PC-3 (cell line): ENCODE measurements at regions not wholly inside any gene's neighbourhood (a gene's known extent, or its start where the extent isn't known, plus 50 kb on each side); places are given as distances from the start of the nearest gene placed in this dataset.

Experiments used
- ATAC-seq: fragments of 200-7000 bp; cut with Tn5 transposase; 2 replicates; pipeline ENCODE4 v1.9.1; 2020; ENCODE audit warnings: mild to moderate bottlenecking, moderate library complexity
- BruUV-seq: library from RNA; stranded (reverse); fragments of 400-500 nt; replicated peaks from 2 replicates; lab custom pipeline; 2021; lab: Mats Ljungman, UMichigan
- CTCF ChIA-PET: fragments of 300-600 bp; sonication (Branson Sonifier 250); formaldehyde crosslinking; loops from one replicate; lab custom pipeline; 2022; ENCODE audit warnings: antibody characterized with exemption; lab: Charles Lee
- POLR2A ChIA-PET: fragments of 300-600 bp; sonication (Branson Sonifier 250); formaldehyde crosslinking; loops from one replicate; lab custom pipeline; 2022; ENCODE audit warnings: antibody characterized with exemption; ENCODE audit not compliant: unreplicated experiment; lab: Charles Lee
- DNase-seq: peaks from one replicate; pipeline ENCODE4 v3.0.0-alpha.2; 2015
- H2AFZ ChIP-seq: fragments of 300-600 bp; sonication (generic); 2 replicates; pipeline ENCODE4 v1.6.0; 2016; ENCODE audit warnings: antibody characterized with exemption, low read length
- H3F3A ChIP-seq: fragments of 300-600 bp; sonication (generic); one replicate; pipeline ENCODE4 v1.6.0; 2017; ENCODE audit warnings: antibody characterized with exemption, low read length, control low read depth, mild to moderate bottlenecking; ENCODE audit not compliant: unreplicated experiment
- H3K27ac ChIP-seq: fragments of 300-600 bp; sonication (generic); 2 replicates; pipeline ENCODE4 v1.5.1; 2016; ENCODE audit warnings: mild to moderate bottlenecking, low read length
- H3K27me3 ChIP-seq: fragments of 300-600 bp; sonication (generic); 2 replicates; pipeline ENCODE4 v1.6.1; 2016; ENCODE audit warnings: low read length, mixed read lengths
- H3K36me3 ChIP-seq: fragments of 300-600 bp; sonication (generic); 2 replicates; pipeline ENCODE4 v1.6.1; 2016; ENCODE audit warnings: low read depth, mixed run types, low read length, mixed read lengths
- H3K4me1 ChIP-seq: fragments of 300-600 bp; sonication (generic); 2 replicates; pipeline ENCODE4 v1.5.1; 2016; ENCODE audit warnings: low read length; ENCODE audit not compliant: insufficient read depth
- H3K4me2 ChIP-seq: fragments of 300-600 bp; sonication (generic); 2 replicates; pipeline ENCODE4 v1.6.0; 2016; ENCODE audit warnings: low read length
- H3K4me3 ChIP-seq: fragments of 300-600 bp; sonication (generic); 2 replicates; pipeline ENCODE4 v1.5.1; 2016; ENCODE audit warnings: mild to moderate bottlenecking, low read length, mixed read lengths
- H3K79me2 ChIP-seq: fragments of 300-600 bp; sonication (generic); 2 replicates; pipeline ENCODE4 v1.6.1; 2017; ENCODE audit warnings: low read length, mixed read lengths
- H3K9ac ChIP-seq: fragments of 300-600 bp; sonication (generic); 2 replicates; pipeline ENCODE4 v1.6.0; 2016; ENCODE audit warnings: mild to moderate bottlenecking, low read length
- H3K9me2 ChIP-seq: fragments of 300-600 bp; sonication (generic); replicated peaks from 2 replicates; pipeline ENCODE4 v1.6.1; 2016; ENCODE audit warnings: mixed run types, low read length, mixed read lengths
- H3K9me3 ChIP-seq: fragments of 300-600 bp; sonication (generic); 2 replicates; pipeline ENCODE4 v1.6.1; 2016; ENCODE audit warnings: low read length, mixed read lengths
- H4K20me1 ChIP-seq: fragments of 300-600 bp; sonication (generic); 2 replicates; pipeline ENCODE4 v1.6.1; 2016; ENCODE audit warnings: low read length, mixed read lengths
- EZH2 ChIP-seq: fragments of 300-600 bp; sonication (generic); IDR thresholded peaks from one replicate; pipeline ENCODE4 v1.6.1; 2017; ENCODE audit warnings: antibody characterized with exemption, mild to moderate bottlenecking, low read length; ENCODE audit not compliant: unreplicated experiment
- EZH2phosphoT487 ChIP-seq: fragments of 300-600 bp; sonication (generic); IDR thresholded peaks from 2 replicates; pipeline ENCODE4 v1.6.1; 2018; ENCODE audit warnings: mild to moderate bottlenecking, antibody characterized with exemption, low read length, borderline replicate concordance
- intact Hi-C: fragments of 100-400 bp; cut with micrococcal nuclease; formaldehyde crosslinking; loops from 2 replicates; pipeline ENCODE4 v1.9.0; 2023
- TF ChIP-seq, protein P1 (sequence below): fragments of 300-600 bp; sonication (generic); conservative IDR thresholded peaks from 2 replicates; pipeline ENCODE4 v1.5.1; 2017; ENCODE audit warnings: antibody characterized with exemption, low read depth, mild to moderate bottlenecking, low read length

DNA sequence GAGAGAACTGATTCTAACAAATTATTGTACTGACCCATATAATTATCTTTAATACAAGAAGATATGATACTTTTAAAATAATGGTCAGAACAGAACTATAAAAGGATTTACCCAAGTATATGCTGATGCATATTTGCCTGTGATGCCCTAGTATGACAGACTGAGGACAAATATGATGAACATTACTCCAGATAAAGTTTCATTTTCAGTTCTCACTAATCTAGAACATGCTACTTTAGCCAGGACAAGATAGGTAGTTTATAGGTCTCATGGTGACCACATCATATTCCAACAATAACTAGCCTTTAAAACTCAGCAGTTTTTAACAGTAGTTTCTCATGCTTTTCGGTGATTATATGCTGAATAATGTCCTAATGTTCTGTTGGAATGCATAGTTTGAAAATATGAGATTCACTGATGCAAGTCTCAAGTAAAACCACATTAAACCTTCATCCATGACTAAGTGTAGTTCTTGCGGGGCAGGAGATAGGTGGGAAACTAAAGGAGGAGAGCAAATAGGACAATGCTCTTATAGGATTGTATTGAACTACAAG lies 295.2 kb upstream of the AGA start:
- H3K79me2 ChIP-seq = no peaks in the 10 kb centered on the region
- no peak overlapping the region for H2AFZ ChIP-seq
- no peaks in the 10 kb centered on the region for H3K27me3 ChIP-seq
- no peak overlapping the region for H3K27ac ChIP-seq
- intact Hi-C loops = no loop called here
- TF ChIP-seq, protein P1, sequence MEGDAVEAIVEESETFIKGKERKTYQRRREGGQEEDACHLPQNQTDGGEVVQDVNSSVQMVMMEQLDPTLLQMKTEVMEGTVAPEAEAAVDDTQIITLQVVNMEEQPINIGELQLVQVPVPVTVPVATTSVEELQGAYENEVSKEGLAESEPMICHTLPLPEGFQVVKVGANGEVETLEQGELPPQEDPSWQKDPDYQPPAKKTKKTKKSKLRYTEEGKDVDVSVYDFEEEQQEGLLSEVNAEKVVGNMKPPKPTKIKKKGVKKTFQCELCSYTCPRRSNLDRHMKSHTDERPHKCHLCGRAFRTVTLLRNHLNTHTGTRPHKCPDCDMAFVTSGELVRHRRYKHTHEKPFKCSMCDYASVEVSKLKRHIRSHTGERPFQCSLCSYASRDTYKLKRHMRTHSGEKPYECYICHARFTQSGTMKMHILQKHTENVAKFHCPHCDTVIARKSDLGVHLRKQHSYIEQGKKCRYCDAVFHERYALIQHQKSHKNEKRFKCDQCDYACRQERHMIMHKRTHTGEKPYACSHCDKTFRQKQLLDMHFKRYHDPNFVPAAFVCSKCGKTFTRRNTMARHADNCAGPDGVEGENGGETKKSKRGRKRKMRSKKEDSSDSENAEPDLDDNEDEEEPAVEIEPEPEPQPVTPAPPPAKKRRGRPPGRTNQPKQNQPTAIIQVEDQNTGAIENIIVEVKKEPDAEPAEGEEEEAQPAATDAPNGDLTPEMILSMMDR = no peak
- ChIA-PET POLR2A (no interaction called here), CTCF (no interaction called here)
- ATAC-seq (no peak), DNase-seq (peak; percentile 5)
- H3K9ac ChIP-seq = no peak overlapping the region
- H3K36me3 ChIP-seq = no peaks in the 10 kb centered on the region
- no peaks in the 10 kb centered on the region for H3K9me2 ChIP-seq
- no TSS peak for BruUV-seq
- H3K4me1 ChIP-seq = peaks cover 21% of the 10 kb centered on the region
- no peaks in the 10 kb centered on the region for H3K9me3 ChIP-seq
- no peaks in the 10 kb centered on the region for H4K20me1 ChIP-seq
- H3F3A ChIP-seq = no peaks in the 10 kb centered on the region
- no peak overlapping the region for H3K4me2 ChIP-seq
- no peak overlapping the region for H3K4me3 ChIP-seq

DNA sequence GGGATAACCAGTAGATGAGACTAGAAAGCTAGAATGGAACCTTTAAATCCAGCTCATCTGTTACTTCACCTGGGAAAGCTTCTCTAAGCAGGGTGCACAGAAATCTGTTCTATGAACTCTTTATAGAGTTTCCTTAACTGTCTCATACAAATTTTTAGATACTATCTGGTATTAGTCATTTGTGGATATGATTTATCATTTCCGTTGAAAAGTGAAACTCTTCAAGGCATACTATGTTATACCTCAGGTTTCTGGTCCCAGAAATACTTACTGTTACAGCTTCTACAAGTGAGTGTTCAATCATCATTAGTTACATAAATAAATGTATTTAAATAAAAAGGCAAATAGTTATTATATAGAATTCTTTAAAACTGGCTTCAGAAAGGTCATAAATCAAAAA lies 298.3 kb upstream of the AGA start:
- Histone ChIP-seq H3K27me3 (no peaks in the 10 kb centered on the region), H3F3A (no peaks in the 10 kb centered on the region), H3K9me3 (no peaks in the 10 kb centered on the region), H3K4me2 (peak overlapping the region; percentile 28; the same call in 1 of the 2 replicates), H3K4me1 (peaks cover 21% of the 10 kb centered on the region), H2AFZ (no peak overlapping the region), H3K27ac (peak overlapping the region; percentile 71), H4K20me1 (no peaks in the 10 kb centered on the region), H3K79me2 (no peaks in the 10 kb centered on the region), H3K4me3 (no peak overlapping the region), H3K36me3 (no peaks in the 10 kb centered on the region), H3K9me2 (no peaks in the 10 kb centered on the region), H3K9ac (no peak overlapping the region)
- intact Hi-C loops = no loop called here
- TF ChIP-seq, protein P1 = no peak
- TF ChIP-seq EZH2 (no peak), EZH2phosphoT487 (no peak)
- DNase-seq (peak; percentile 77), ATAC-seq (peak; percentile 97)
- POLR2A ChIA-PET = interaction anchor here (0.8 kb wide), 1 partner anchor 41 kb away, joined by 5 read pairs; no protein-coding TSS in a partner anchor
- CTCF ChIA-PET = interaction anchor here (0.5 kb wide), 1 partner anchor 339 kb away, joined by 3 read pairs; no protein-coding TSS in a partner anchor
- BruUV-seq = no TSS peak

DNA sequence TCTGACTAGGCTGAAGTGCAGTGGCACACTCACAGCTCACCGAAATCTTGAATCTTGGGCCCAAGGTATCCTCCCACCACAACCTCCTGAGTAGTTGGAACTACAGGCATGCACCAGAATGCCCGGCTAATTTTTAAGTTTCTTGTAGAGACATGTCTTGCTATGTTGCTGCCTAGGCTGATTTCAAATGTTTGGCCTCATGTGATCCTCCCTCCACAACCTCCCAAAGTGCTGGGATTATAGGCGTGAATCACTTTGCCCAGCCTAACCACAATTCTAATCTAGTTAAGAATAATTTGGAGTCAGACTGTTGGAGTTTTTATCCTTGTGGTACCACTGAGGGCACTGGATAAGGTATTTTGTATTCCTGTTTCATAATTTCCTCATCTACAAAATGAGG lies 317.5 kb upstream of the AGA start:
- H3K4me2 ChIP-seq = no peak overlapping the region
- intact Hi-C loops = no loop called here

More for the DNA sequence above, 317.5 kb upstream of the AGA start:
- no peaks in the 10 kb centered on the region for H3K36me3 ChIP-seq
- H3K27me3 ChIP-seq = no peaks in the 10 kb centered on the region
- BruUV-seq = no TSS peak
- H4K20me1 ChIP-seq = no peaks in the 10 kb centered on the region
- H3F3A ChIP-seq = no peaks in the 10 kb centered on the region
- ATAC-seq (no peak), DNase-seq (no peak)
- no peaks in the 10 kb centered on the region for H3K79me2 ChIP-seq
- ChIA-PET CTCF (no interaction called here), POLR2A (no interaction called here)
- H3K9me2 ChIP-seq = no peaks in the 10 kb centered on the region
- H3K9ac ChIP-seq = no peak overlapping the region
- no peaks in the 10 kb centered on the region for H3K4me1 ChIP-seq
- H3K4me3 ChIP-seq = no peak overlapping the region
- TF ChIP-seq EZH2 (no peak), EZH2phosphoT487 (no peak)
- TF ChIP-seq, protein P1 = no peak
- no peak overlapping the region for H2AFZ ChIP-seq
- H3K27ac ChIP-seq = no peak overlapping the region
- H3K9me3 ChIP-seq = no peaks in the 10 kb centered on the region
